ENCODE measurements at regions not wholly inside any gene's neighbourhood (a gene's known extent, or its start where the extent isn't known, plus 50 kb on each side); places are given as distances from the start of the nearest gene placed in this dataset.

GRCh38 chr2:175605640-175606009 lies 396.4 kb downstream of the LNPK start:
- no peak for TF ChIP-seq ZFP3 (CRISPR knock-in tag; IDR thresholded peaks at IDR 0.05)
- TF ChIP-seq ZNF8 (CRISPR knock-in tag; IDR thresholded peaks at IDR 0.05) = no peak
- TF ChIP-seq CSDC2 (CRISPR knock-in tag; IDR thresholded peaks at IDR 0.05) = no peak
- no peak for TF ChIP-seq RARB (CRISPR knock-in tag; IDR thresholded peaks at IDR 0.05)
- TF ChIP-seq TSHZ2 (CRISPR knock-in tag; IDR thresholded peaks at IDR 0.05) = no peak
- TF ChIP-seq PPARA (CRISPR knock-in tag; IDR thresholded peaks at IDR 0.05; ENCODE audit: borderline replicate concordance) = no peak
